Mesothelial cell of epicardium (in vitro differentiated cells): ENCODE measurements at regions not wholly inside any gene's neighbourhood (a gene's known extent, or its start where the extent isn't known, plus 50 kb on each side); places are given as distances from the start of the nearest gene placed in this dataset.

Experiments used
- DNase-seq, 2 experiments: peaks; one replicate each; pipeline ENCODE4 v3.0.0; 2021; ENCODE audit warnings: low spot score in 2 of 2; ENCODE audit not compliant: unreplicated experiment in 2 of 2
- H3K27ac Mint-ChIP-seq: 2 replicates; pipeline ENCODE4 v1.8.0; 2021; ENCODE audit warnings: mixed read lengths
- H3K27me3 Mint-ChIP-seq: 2 replicates; pipeline ENCODE4 v1.8.0; 2021; ENCODE audit warnings: low read depth, mixed read lengths
- H3K36me3 Mint-ChIP-seq: 2 replicates; pipeline ENCODE4 v1.8.0; 2021; ENCODE audit warnings: mixed read lengths
- H3K4me1 Mint-ChIP-seq: 2 replicates; pipeline ENCODE4 v1.8.0; 2021; ENCODE audit warnings: mixed read lengths
- H3K4me3 Mint-ChIP-seq: 2 replicates; pipeline ENCODE4 v1.8.0; 2021; ENCODE audit warnings: mild to moderate bottlenecking, moderate library complexity, mixed read lengths
- H3K9me3 Mint-ChIP-seq: 2 replicates; pipeline ENCODE4 v1.8.0; 2021; ENCODE audit warnings: mixed read lengths
- TF ChIP-seq, protein P1 (sequence below): fragments of 200-600 bp; sonication (generic); IDR thresholded peaks from one replicate; pipeline ENCODE4 v1.5.0; 2021; ENCODE audit warnings: antibody characterized with exemption; ENCODE audit not compliant: unreplicated experiment

DNA sequence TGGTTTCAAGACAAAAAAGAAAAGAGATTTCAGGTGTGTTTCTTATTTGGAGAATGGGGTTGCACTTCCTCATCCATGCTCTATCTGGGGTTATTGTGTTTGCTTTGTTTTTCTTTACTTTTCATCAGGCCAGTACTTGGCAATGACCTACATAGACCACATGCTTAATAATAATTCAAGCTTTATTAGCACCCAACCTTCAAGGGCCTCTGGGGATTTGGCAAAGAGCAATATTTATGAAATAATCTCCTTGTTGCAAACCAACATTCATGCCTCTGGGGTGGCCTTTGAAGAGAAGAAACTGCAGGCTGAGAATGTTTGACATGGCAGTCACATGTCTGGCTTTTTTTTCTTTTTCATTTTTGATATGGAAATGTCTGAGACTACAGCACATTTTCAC, 68.2 kb upstream of the SNRK start:
- TF ChIP-seq, protein P1, sequence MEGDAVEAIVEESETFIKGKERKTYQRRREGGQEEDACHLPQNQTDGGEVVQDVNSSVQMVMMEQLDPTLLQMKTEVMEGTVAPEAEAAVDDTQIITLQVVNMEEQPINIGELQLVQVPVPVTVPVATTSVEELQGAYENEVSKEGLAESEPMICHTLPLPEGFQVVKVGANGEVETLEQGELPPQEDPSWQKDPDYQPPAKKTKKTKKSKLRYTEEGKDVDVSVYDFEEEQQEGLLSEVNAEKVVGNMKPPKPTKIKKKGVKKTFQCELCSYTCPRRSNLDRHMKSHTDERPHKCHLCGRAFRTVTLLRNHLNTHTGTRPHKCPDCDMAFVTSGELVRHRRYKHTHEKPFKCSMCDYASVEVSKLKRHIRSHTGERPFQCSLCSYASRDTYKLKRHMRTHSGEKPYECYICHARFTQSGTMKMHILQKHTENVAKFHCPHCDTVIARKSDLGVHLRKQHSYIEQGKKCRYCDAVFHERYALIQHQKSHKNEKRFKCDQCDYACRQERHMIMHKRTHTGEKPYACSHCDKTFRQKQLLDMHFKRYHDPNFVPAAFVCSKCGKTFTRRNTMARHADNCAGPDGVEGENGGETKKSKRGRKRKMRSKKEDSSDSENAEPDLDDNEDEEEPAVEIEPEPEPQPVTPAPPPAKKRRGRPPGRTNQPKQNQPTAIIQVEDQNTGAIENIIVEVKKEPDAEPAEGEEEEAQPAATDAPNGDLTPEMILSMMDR: no peak
- Mint-ChIP-seq H3K4me3 (no peak overlapping the region), H3K27ac (no peak overlapping the region), H3K27me3 (peaks cover 36% of the 10 kb centered on the region), H3K4me1 (no peaks in the 10 kb centered on the region), H3K36me3 (no peaks in the 10 kb centered on the region), H3K9me3 (peaks cover 4% of the 10 kb centered on the region)
- no peak for DNase-seq

DNA sequence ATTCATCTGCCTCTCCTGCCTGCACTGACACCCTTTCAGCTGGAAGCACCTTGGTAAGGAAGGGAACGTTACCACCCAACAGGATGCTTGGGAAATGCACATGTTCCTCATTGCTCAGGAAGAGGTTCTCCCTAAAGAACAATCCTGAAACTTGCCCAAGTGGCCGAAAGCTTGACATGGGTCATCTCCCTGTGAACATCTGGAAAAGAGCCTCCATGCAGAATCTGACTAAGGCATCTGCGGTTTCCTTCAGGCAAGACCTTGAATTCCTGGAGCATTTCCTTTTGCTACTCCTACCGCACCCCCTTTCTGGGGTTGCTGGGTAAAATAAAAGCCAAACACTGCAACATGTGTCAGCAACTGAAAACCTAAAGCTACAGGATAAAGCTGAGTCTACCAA, 68.7 kb upstream of the SNRK start:
- H3K27ac Mint-ChIP-seq: no peak overlapping the region
- H3K27me3 Mint-ChIP-seq: peaks cover 38% of the 10 kb centered on the region
- no peak for DNase-seq
- no peaks in the 10 kb centered on the region for H3K4me1 Mint-ChIP-seq
- no peaks in the 10 kb centered on the region for H3K9me3 Mint-ChIP-seq
- no peak overlapping the region for H3K4me3 Mint-ChIP-seq
- no peaks in the 10 kb centered on the region for H3K36me3 Mint-ChIP-seq
- TF ChIP-seq, protein P1: no peak

DNA sequence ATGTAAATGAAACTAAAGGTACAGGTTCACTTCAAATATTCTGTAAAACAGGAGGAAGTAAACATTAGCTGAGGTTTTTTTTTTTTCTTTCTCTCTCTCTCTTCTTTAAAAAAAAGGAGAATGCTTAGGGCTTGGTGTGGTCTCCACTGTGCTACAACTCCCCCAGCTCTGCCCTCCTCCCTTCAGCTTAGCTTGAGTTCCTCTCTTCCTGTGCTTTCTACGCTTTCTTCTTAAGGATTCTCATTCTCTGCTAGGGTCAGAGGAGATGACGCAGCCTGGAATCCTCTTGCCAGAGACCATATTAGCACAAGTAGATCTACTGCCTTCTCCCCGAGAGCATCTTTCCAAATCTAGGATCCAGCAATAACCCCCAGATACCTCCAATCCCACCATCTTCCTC, 69.1 kb upstream of the SNRK start:
- no peak overlapping the region for H3K27ac Mint-ChIP-seq
- TF ChIP-seq, protein P1: no peak

DNA sequence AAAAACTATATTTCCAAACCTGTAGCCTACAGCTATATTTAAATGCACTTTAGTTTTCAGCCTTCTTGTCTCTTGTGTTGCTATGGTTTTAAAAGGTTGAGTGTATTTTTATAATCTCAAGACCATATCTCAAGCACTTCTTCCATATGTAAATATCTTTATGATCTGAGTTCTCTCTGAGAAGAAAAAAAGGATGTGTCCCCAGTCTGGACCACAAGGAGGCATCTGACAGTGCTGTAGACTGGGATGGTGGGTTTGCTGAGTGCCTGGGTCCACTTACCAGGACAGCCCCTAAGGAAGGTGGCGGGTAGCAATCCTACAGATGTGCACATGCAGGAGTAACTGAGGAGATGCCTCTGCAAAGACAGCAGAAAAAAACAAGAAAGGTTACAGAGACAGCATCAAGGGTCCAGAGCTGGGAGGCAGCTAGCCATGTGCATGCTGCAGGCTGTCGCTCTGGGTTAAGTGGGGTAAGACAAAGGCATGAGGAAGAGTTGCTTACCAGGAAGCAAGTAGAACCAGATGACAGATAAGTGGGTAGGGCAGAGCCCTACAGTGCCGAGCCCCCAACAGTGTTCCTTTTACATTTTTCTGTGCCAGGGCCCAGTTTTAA, 70.6 kb upstream of the SNRK start:
- DNase-seq: no peak
- Mint-ChIP-seq H3K9me3 (no peaks in the 10 kb centered on the region), H3K4me1 (no peaks in the 10 kb centered on the region), H3K36me3 (no peaks in the 10 kb centered on the region), H3K27ac (no peak overlapping the region), H3K27me3 (peaks cover 39% of the 10 kb centered on the region), H3K4me3 (no peak overlapping the region)
- TF ChIP-seq, protein P1: no peak

More for the DNA sequence above, 69.1 kb upstream of the SNRK start:
- no peaks in the 10 kb centered on the region for H3K4me1 Mint-ChIP-seq
- no peaks in the 10 kb centered on the region for H3K36me3 Mint-ChIP-seq
- no peak for DNase-seq
- H3K9me3 Mint-ChIP-seq: no peaks in the 10 kb centered on the region
- H3K27me3 Mint-ChIP-seq: peaks cover 38% of the 10 kb centered on the region
- no peak overlapping the region for H3K4me3 Mint-ChIP-seq

DNA sequence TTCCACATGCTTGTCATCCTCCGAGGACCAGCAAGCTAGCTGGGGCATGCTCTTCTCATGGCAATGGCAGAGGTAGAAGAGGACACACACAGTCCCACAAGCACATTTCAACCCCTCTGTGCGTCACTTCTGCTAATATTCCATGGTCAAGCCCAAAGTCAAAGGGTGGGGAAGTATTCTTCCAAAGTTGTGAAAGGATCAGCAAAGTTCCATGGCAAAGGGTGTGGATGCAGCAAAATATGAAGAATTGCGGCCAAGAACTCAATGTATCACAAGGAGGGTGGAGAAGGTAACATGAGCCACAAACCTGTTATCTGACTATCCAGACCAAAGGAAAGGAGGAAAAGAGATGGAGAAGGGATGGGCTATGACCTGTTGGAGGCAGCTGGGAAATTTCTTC, 71.2 kb upstream of the SNRK start:
- Mint-ChIP-seq H3K4me1 (no peaks in the 10 kb centered on the region), H3K36me3 (no peaks in the 10 kb centered on the region), H3K9me3 (no peaks in the 10 kb centered on the region), H3K27me3 (peaks cover 36% of the 10 kb centered on the region), H3K27ac (no peak overlapping the region), H3K4me3 (no peak overlapping the region)
- TF ChIP-seq, protein P1: no peak
- DNase-seq: no peak

DNA sequence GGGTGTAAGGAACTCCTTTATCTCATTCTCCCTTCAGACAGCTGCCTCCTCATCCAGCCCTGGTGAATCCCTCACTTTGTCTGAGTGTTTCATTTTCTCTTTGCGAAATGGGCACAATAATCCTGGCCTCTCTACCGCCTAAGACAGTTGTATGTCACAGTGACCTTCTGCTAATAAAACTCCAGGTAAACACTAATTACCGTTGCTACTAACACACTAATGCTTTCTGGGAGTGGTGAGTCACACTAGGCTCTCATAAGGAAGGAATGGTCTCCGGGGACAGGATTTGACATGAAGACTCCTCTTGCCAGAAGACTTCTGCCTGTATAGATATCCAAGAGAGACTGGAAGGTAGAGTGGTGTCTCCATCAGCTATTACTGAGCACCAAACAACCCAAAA, 71.7 kb upstream of the SNRK start:
- Mint-ChIP-seq H3K4me1 (no peaks in the 10 kb centered on the region), H3K9me3 (no peaks in the 10 kb centered on the region), H3K27ac (no peak overlapping the region), H3K36me3 (no peaks in the 10 kb centered on the region), H3K27me3 (peaks cover 32% of the 10 kb centered on the region), H3K4me3 (no peak overlapping the region)
- TF ChIP-seq, protein P1: no peak
- DNase-seq: no peak
